Endodermal cell (in vitro differentiated cells): ENCODE measurements at regions not wholly inside any gene's neighbourhood (a gene's known extent, or its start where the extent isn't known, plus 50 kb on each side); places are given as distances from the start of the nearest gene placed in this dataset.

Experiments
- DNase-seq: peaks from one replicate; pipeline ENCODE4 v3.0.0-alpha.2; 2017
- H3K27ac ChIP-seq: 2 replicates; pipeline ENCODE4 v1.5.1; 2013; ENCODE audit warnings: mild to moderate bottlenecking, low read depth, low read length, moderate library complexity
- H3K27me3 ChIP-seq: 2 replicates; pipeline ENCODE4 v1.6.1; 2013; ENCODE audit warnings: mild to moderate bottlenecking, low read length, moderate library complexity; ENCODE audit not compliant: insufficient read depth, control insufficient read depth, poor library complexity, severe bottlenecking
- H3K36me3 ChIP-seq: 2 replicates; pipeline ENCODE4 v1.7.0; 2013; ENCODE audit warnings: mild to moderate bottlenecking, low read length, moderate library complexity; ENCODE audit not compliant: control insufficient read depth, insufficient read depth
- H3K4me1 ChIP-seq: one replicate; pipeline ENCODE4 v1.7.0; 2013; ENCODE audit warnings: low read length; ENCODE audit not compliant: control insufficient read depth, insufficient read depth
- H3K4me3 ChIP-seq: 2 replicates; pipeline ENCODE4 v1.5.1; 2013; ENCODE audit warnings: mild to moderate bottlenecking, low read length, moderate library complexity
- H3K9ac ChIP-seq: 2 replicates; pipeline ENCODE4 v1.6.1; 2013; ENCODE audit warnings: mild to moderate bottlenecking, low read length, moderate library complexity; ENCODE audit not compliant: poor library complexity, severe bottlenecking; ENCODE audit errors: extremely low read depth
- H3K9me3 ChIP-seq: 2 replicates; pipeline ENCODE4 v1.6.1; 2013; ENCODE audit warnings: mild to moderate bottlenecking, low read length, moderate library complexity; ENCODE audit not compliant: control insufficient read depth
- H3K27ac Mint-ChIP-seq: 2 replicates; pipeline ENCODE4 v1.8.0; 2020; ENCODE audit warnings: mixed read lengths
- H3K27me3 Mint-ChIP-seq: 2 replicates; pipeline ENCODE4 v1.8.0; 2021; ENCODE audit warnings: mild to moderate bottlenecking, mixed read lengths; ENCODE audit not compliant: insufficient read depth
- H3K36me3 Mint-ChIP-seq: 2 replicates; pipeline ENCODE4 v1.8.0; 2020; ENCODE audit warnings: low read depth, mixed read lengths
- H3K4me1 Mint-ChIP-seq: 2 replicates; pipeline ENCODE4 v1.8.0; 2020; ENCODE audit warnings: mixed read lengths
- H3K4me3 Mint-ChIP-seq: 2 replicates; pipeline ENCODE4 v1.8.0; 2020; ENCODE audit warnings: mild to moderate bottlenecking, moderate library complexity, mixed read lengths
- H3K9me3 Mint-ChIP-seq: 2 replicates; pipeline ENCODE4 v1.8.0; 2020; ENCODE audit warnings: mild to moderate bottlenecking, mixed read lengths
- CTCF ChIP-seq: fragments of 200-600 bp; sonication (generic); conservative IDR thresholded peaks from 2 replicates; pipeline ENCODE4 v1.5.0; 2021; ENCODE audit warnings: antibody characterized with exemption, mild to moderate bottlenecking
- WGBS, 2 experiments: methylation state at CpG; one replicate each; pipeline versions ENCODE4 v1.1.5 to v1.1.7; 2013; ENCODE audit warnings: missing lambda C conversion rate in 2 of 2, mixed read lengths in 1 of 2; ENCODE audit not compliant: insufficient coverage in 1 of 2, insufficient read length in 1 of 2; 5-methylcytosine and 5-hydroxymethylcytosine counted together

GRCh38 chr2:38473333-38474005 lies 96.4 kb upstream of the ATL2 start:
- no peaks in the 10 kb centered on the region for H3K36me3 ChIP-seq
- no peak for TF ChIP-seq CTCF
- Mint-ChIP-seq H3K4me1 (peaks cover 8% of the 10 kb centered on the region), H3K27me3 (peaks cover 2% of the 10 kb centered on the region), H3K36me3 (no peaks in the 10 kb centered on the region), H3K27ac (no peak overlapping the region), H3K4me3 (no peak overlapping the region), H3K9me3 (no peaks in the 10 kb centered on the region)
- 70 to 75% methylated on average over 4 to 5 of the region's 5 CpGs for WGBS, 2 experiments
- H3K4me3 ChIP-seq = no peak overlapping the region
- DNase-seq = no peak
- H3K27me3 ChIP-seq = no peaks in the 10 kb centered on the region
- H3K27ac ChIP-seq = no peak overlapping the region
- H3K4me1 ChIP-seq = no peaks in the 10 kb centered on the region
- H3K9ac ChIP-seq = no peak overlapping the region
- no peaks in the 10 kb centered on the region for H3K9me3 ChIP-seq

- H3K27ac ChIP-seq = no peak overlapping the region
- H3K9me3 Mint-ChIP-seq = no peaks in the 10 kb centered on the region
- no peaks in the 10 kb centered on the region for H3K36me3 Mint-ChIP-seq
- peaks cover 10% of the 10 kb centered on the region for H3K4me1 Mint-ChIP-seq
- no peak overlapping the region for H3K27ac Mint-ChIP-seq
- H3K4me1 ChIP-seq = no peaks in the 10 kb centered on the region
- no peak for DNase-seq
- H3K27me3 Mint-ChIP-seq = peaks cover 2% of the 10 kb centered on the region
- no peak overlapping the region for H3K9ac ChIP-seq
- no peak for TF ChIP-seq CTCF
- no peaks in the 10 kb centered on the region for H3K9me3 ChIP-seq
- H3K36me3 ChIP-seq = no peaks in the 10 kb centered on the region
- no peak overlapping the region for H3K4me3 ChIP-seq
- no peak overlapping the region for H3K4me3 Mint-ChIP-seq
- WGBS, 2 experiments = 92 to 95% methylated on average over 3 of the region's 3 CpGs
- H3K27me3 ChIP-seq = no peaks in the 10 kb centered on the region
Observed at GRCh38 chr2:38470115-38470514, 93.0 kb upstream of the ATL2 start.

- no peaks in the 10 kb centered on the region for H3K9me3 ChIP-seq
- no peak for TF ChIP-seq CTCF
- no peak overlapping the region for H3K9ac ChIP-seq
- peaks cover 2% of the 10 kb centered on the region for H3K27me3 Mint-ChIP-seq
- no peak for DNase-seq
- no peaks in the 10 kb centered on the region for H3K9me3 Mint-ChIP-seq
- no peaks in the 10 kb centered on the region for H3K27me3 ChIP-seq
- no peak overlapping the region for H3K4me3 Mint-ChIP-seq
- H3K36me3 ChIP-seq = no peaks in the 10 kb centered on the region
- peaks cover 9% of the 10 kb centered on the region for H3K4me1 Mint-ChIP-seq
- H3K4me3 ChIP-seq = no peak overlapping the region
- peaks cover 4% of the 10 kb centered on the region for H3K4me1 ChIP-seq
- 80 to 92% methylated on average over 2 to 3 of the region's 3 CpGs for WGBS, 2 experiments
- H3K27ac ChIP-seq = no peak overlapping the region
- H3K27ac Mint-ChIP-seq = no peak overlapping the region
- H3K36me3 Mint-ChIP-seq = no peaks in the 10 kb centered on the region
Observed at GRCh38 chr2:38467768-38468455, 90.8 kb upstream of the ATL2 start.
